ENCODE measurements at regions not wholly inside any gene's neighbourhood (a gene's known extent, or its start where the extent isn't known, plus 50 kb on each side); places are given as distances from the start of the nearest gene placed in this dataset.

- Histone ChIP-seq H3K4me3 (ENCODE audit: low read depth, low read length) (no peak overlapping the region), H3K36me3 (ENCODE audit: control insufficient read depth, insufficient read depth, low read length) (no peaks in the 10 kb centered on the region), H3K27ac (ENCODE audit: low read depth, low read length) (no peak overlapping the region), H3K9me3 (ENCODE audit: control insufficient read depth, insufficient read depth, low read length) (no peaks in the 10 kb centered on the region), H3K4me1 (ENCODE audit: control insufficient read depth, insufficient read depth, low read length) (no peaks in the 10 kb centered on the region), H3K27me3 (ENCODE audit: control insufficient read depth, insufficient read depth, low read length) (no peaks in the 10 kb centered on the region)
- DNase-seq (ENCODE audit: low read depth in 4 of 6, low spot score in 6 of 6): no peak
- WGBS (ENCODE audit: insufficient coverage): no CpG with 5 or more reads among the region's 1 CpG
Observed at GRCh38 chr13:84130495-84131114, 248.3 kb upstream of the SLITRK1 start.

GRCh38 chr13:84129966-84130365 is 247.7 kb upstream of the SLITRK1 start:
- Histone ChIP-seq H3K9me3 (ENCODE audit: control insufficient read depth, insufficient read depth, low read length) (no peaks in the 10 kb centered on the region), H3K36me3 (ENCODE audit: control insufficient read depth, insufficient read depth, low read length) (no peaks in the 10 kb centered on the region), H3K27ac (ENCODE audit: low read depth, low read length) (no peak overlapping the region), H3K27me3 (ENCODE audit: control insufficient read depth, insufficient read depth, low read length) (no peaks in the 10 kb centered on the region), H3K4me3 (ENCODE audit: low read depth, low read length) (no peak overlapping the region), H3K4me1 (ENCODE audit: control insufficient read depth, insufficient read depth, low read length) (no peaks in the 10 kb centered on the region)
- DNase-seq (ENCODE audit: low read depth in 4 of 6, low spot score in 6 of 6): peak in 2 of 6 donors; percentile 66 to 73
- WGBS (ENCODE audit: insufficient coverage): no CpG with 5 or more reads among the region's 2 CpGs

GRCh38 chr13:84127597-84128128 is 245.4 kb upstream of the SLITRK1 start:
- 91% methylated on average over 3 of the region's 8 CpGs for whole genome bisulfite sequencing (ENCODE audit: insufficient coverage)
- no peak for DNase-seq (ENCODE audit: low read depth in 4 of 6, low spot score in 6 of 6)
- no peaks in the 10 kb centered on the region for H3K27me3 ChIP-seq (ENCODE audit: control insufficient read depth, insufficient read depth, low read length)
- no peaks in the 10 kb centered on the region for H3K4me1 ChIP-seq (ENCODE audit: control insufficient read depth, insufficient read depth, low read length)
- H3K36me3 ChIP-seq (ENCODE audit: control insufficient read depth, insufficient read depth, low read length): no peaks in the 10 kb centered on the region
- no peaks in the 10 kb centered on the region for H3K9me3 ChIP-seq (ENCODE audit: control insufficient read depth, insufficient read depth, low read length)
- no peak overlapping the region for H3K4me3 ChIP-seq (ENCODE audit: low read depth, low read length)
- H3K27ac ChIP-seq (ENCODE audit: low read depth, low read length): no peak overlapping the region

GRCh38 chr13:84126671-84127171 is 244.4 kb upstream of the SLITRK1 start:
- H3K4me1 ChIP-seq (ENCODE audit: control insufficient read depth, insufficient read depth, low read length): no peaks in the 10 kb centered on the region
- no peaks in the 10 kb centered on the region for H3K9me3 ChIP-seq (ENCODE audit: control insufficient read depth, insufficient read depth, low read length)
- H3K36me3 ChIP-seq (ENCODE audit: control insufficient read depth, insufficient read depth, low read length): no peaks in the 10 kb centered on the region
- no peak overlapping the region for H3K4me3 ChIP-seq (ENCODE audit: low read depth, low read length)
- no peak overlapping the region for H3K27ac ChIP-seq (ENCODE audit: low read depth, low read length)
- 71% methylated on average over 4 of the region's 7 CpGs for whole genome bisulfite sequencing (ENCODE audit: insufficient coverage)
- peak in 1 of 6 donors; percentile 9 for DNase-seq (ENCODE audit: low read depth in 4 of 6, low spot score in 6 of 6)
- H3K27me3 ChIP-seq (ENCODE audit: control insufficient read depth, insufficient read depth, low read length): no peaks in the 10 kb centered on the region

GRCh38 chr13:84121456-84121855 is 239.2 kb upstream of the SLITRK1 start:
- Histone ChIP-seq H3K4me1 (ENCODE audit: control insufficient read depth, insufficient read depth, low read length) (no peaks in the 10 kb centered on the region), H3K4me3 (ENCODE audit: low read depth, low read length) (no peak overlapping the region), H3K27me3 (ENCODE audit: control insufficient read depth, insufficient read depth, low read length) (no peaks in the 10 kb centered on the region), H3K9me3 (ENCODE audit: control insufficient read depth, insufficient read depth, low read length) (no peaks in the 10 kb centered on the region), H3K27ac (ENCODE audit: low read depth, low read length) (no peak overlapping the region), H3K36me3 (ENCODE audit: control insufficient read depth, insufficient read depth, low read length) (no peaks in the 10 kb centered on the region)
- DNase-seq (ENCODE audit: low read depth in 4 of 6, low spot score in 6 of 6): peak in 1 of 6 donors; percentile 49
- WGBS (ENCODE audit: insufficient coverage): 0% methylated on average over 1 of the region's 1 CpG

GRCh38 chr13:84118839-84119409 is 236.7 kb upstream of the SLITRK1 start:
- H3K36me3 ChIP-seq (ENCODE audit: control insufficient read depth, insufficient read depth, low read length): no peaks in the 10 kb centered on the region
- no CpG with 5 or more reads among the region's 2 CpGs for WGBS (ENCODE audit: insufficient coverage)
- H3K4me1 ChIP-seq (ENCODE audit: control insufficient read depth, insufficient read depth, low read length): no peaks in the 10 kb centered on the region
- DNase-seq (ENCODE audit: low read depth in 4 of 6, low spot score in 6 of 6): peak in 1 of 6 donors; percentile 28
- H3K27ac ChIP-seq (ENCODE audit: low read depth, low read length): no peak overlapping the region
- H3K4me3 ChIP-seq (ENCODE audit: low read depth, low read length): no peak overlapping the region
- H3K27me3 ChIP-seq (ENCODE audit: control insufficient read depth, insufficient read depth, low read length): no peaks in the 10 kb centered on the region
- no peaks in the 10 kb centered on the region for H3K9me3 ChIP-seq (ENCODE audit: control insufficient read depth, insufficient read depth, low read length)

GRCh38 chr13:84098273-84098672 is 216.0 kb upstream of the SLITRK1 start:
- WGBS (ENCODE audit: insufficient coverage): 88% methylated on average over 1 of the region's 2 CpGs

GRCh38 chr13:84097148-84097547 is 214.9 kb upstream of the SLITRK1 start:
- Histone ChIP-seq H3K4me3 (ENCODE audit: low read depth, low read length) (no peak overlapping the region), H3K27me3 (ENCODE audit: control insufficient read depth, insufficient read depth, low read length) (no peaks in the 10 kb centered on the region)
- WGBS (ENCODE audit: insufficient coverage): 72% methylated on average over 2 of the region's 4 CpGs

More at GRCh38 chr13:84098273-84098672, 216.0 kb upstream of the SLITRK1 start:
- no peak for DNase-seq (ENCODE audit: low read depth in 4 of 6, low spot score in 6 of 6)
- H3K27ac ChIP-seq (ENCODE audit: low read depth, low read length): no peak overlapping the region
- H3K4me3 ChIP-seq (ENCODE audit: low read depth, low read length): no peak overlapping the region
- no peaks in the 10 kb centered on the region for H3K36me3 ChIP-seq (ENCODE audit: control insufficient read depth, insufficient read depth, low read length)
- no peaks in the 10 kb centered on the region for H3K27me3 ChIP-seq (ENCODE audit: control insufficient read depth, insufficient read depth, low read length)
- no peaks in the 10 kb centered on the region for H3K4me1 ChIP-seq (ENCODE audit: control insufficient read depth, insufficient read depth, low read length)
- no peaks in the 10 kb centered on the region for H3K9me3 ChIP-seq (ENCODE audit: control insufficient read depth, insufficient read depth, low read length)

GRCh38 chr13:84096216-84096615 is 213.9 kb upstream of the SLITRK1 start:
- 80% methylated on average over 1 of the region's 1 CpG for WGBS (ENCODE audit: insufficient coverage)
- DNase-seq (ENCODE audit: low read depth in 4 of 6, low spot score in 6 of 6): no peak
- no peak overlapping the region for H3K27ac ChIP-seq (ENCODE audit: low read depth, low read length)

More at GRCh38 chr13:84097148-84097547, 214.9 kb upstream of the SLITRK1 start:
- Histone ChIP-seq H3K9me3 (ENCODE audit: control insufficient read depth, insufficient read depth, low read length) (no peaks in the 10 kb centered on the region), H3K27ac (ENCODE audit: low read depth, low read length) (no peak overlapping the region), H3K4me1 (ENCODE audit: control insufficient read depth, insufficient read depth, low read length) (no peaks in the 10 kb centered on the region), H3K36me3 (ENCODE audit: control insufficient read depth, insufficient read depth, low read length) (no peaks in the 10 kb centered on the region)
- DNase-seq (ENCODE audit: low read depth in 4 of 6, low spot score in 6 of 6): no peak

GRCh38 chr13:84088996-84089395 is 206.7 kb upstream of the SLITRK1 start:
- no CpG with 5 or more reads among the region's 1 CpG for WGBS (ENCODE audit: insufficient coverage)
- Histone ChIP-seq H3K4me3 (ENCODE audit: low read depth, low read length) (no peak overlapping the region), H3K27me3 (ENCODE audit: control insufficient read depth, insufficient read depth, low read length) (no peaks in the 10 kb centered on the region), H3K9me3 (ENCODE audit: control insufficient read depth, insufficient read depth, low read length) (no peaks in the 10 kb centered on the region), H3K27ac (ENCODE audit: low read depth, low read length) (no peak overlapping the region), H3K4me1 (ENCODE audit: control insufficient read depth, insufficient read depth, low read length) (no peaks in the 10 kb centered on the region), H3K36me3 (ENCODE audit: control insufficient read depth, insufficient read depth, low read length) (no peaks in the 10 kb centered on the region)
- no peak for DNase-seq (ENCODE audit: low read depth in 4 of 6, low spot score in 6 of 6)

More at GRCh38 chr13:84096216-84096615, 213.9 kb upstream of the SLITRK1 start:
- no peaks in the 10 kb centered on the region for H3K9me3 ChIP-seq (ENCODE audit: control insufficient read depth, insufficient read depth, low read length)
- no peaks in the 10 kb centered on the region for H3K36me3 ChIP-seq (ENCODE audit: control insufficient read depth, insufficient read depth, low read length)
- H3K4me1 ChIP-seq (ENCODE audit: control insufficient read depth, insufficient read depth, low read length): no peaks in the 10 kb centered on the region
- no peaks in the 10 kb centered on the region for H3K27me3 ChIP-seq (ENCODE audit: control insufficient read depth, insufficient read depth, low read length)
- H3K4me3 ChIP-seq (ENCODE audit: low read depth, low read length): no peak overlapping the region

All from spinal cord (tissue), 9 donors.